Stimulated activated CD8-positive, alpha-beta memory T cell treated with anti-CD3 and anti-CD28 coated beads, Interleukin-4, amount 100 ng/mL, for 48 hours (primary cell): ENCODE measurements at regions not wholly inside any gene's neighbourhood (a gene's known extent, or its start where the extent isn't known, plus 50 kb on each side); places are given as distances from the start of the nearest gene placed in this dataset.

ENCODE experiments used
- DNase-seq: peaks from one replicate; pipeline ENCODE4 v3.0.0-alpha.2; 2020

DNA sequence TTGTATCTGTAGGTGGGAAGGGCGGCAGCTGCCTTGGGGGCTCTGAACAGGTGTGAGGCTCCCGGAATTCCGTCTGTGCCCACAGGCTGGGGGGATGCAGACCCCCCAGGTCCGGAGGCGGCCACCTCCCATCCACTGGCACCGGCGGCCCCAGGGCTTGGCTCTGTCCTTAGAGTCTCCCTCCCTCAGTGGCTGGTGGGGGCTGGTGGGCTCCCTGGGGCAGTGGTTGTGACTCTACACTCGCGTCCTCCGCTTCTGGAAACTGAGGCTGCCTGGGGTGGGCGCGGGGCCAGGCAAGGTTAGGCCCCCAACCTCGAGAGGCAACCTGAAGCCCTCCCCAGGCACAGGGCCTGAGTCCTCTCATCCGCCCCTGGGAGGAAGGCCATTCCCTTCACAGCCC, 1305.4 kb downstream of the BRD1 start:
- DNase-seq: no peak

DNA sequence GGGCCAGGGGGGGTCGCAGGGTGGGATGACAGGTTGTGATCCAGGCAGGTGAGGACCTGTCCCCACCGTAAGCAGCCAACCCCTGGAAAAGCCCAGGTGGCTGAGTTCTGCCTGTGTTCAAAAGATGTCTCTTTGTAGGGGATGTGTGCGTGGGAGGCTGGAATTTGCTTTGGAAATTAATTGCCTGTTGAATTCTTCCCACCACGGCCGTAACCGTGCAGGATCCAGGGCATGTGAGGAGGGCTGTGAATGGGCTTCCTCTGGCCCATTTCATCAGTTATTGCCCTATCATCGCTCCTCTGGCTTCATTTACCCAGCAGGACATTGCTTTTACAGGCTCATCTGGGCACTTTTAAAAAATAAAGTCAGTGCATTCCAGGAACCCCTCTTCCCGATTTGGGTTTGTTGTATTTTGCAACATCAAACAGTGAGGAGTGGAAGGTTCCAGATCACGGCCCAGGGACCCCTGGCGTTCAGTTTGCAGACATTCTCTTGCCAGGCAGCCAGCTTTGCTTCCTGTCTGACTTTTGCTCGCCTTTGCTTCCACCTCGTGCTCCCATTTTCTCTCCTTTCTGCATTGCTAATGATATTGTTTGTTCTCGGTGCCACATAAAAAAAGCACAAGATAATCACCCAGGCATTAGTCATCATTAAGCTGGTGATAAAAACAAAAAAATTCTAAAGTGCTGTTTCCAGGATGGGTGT, 1306.6 kb downstream of the BRD1 start:
- DNase-seq: no peak

DNA sequence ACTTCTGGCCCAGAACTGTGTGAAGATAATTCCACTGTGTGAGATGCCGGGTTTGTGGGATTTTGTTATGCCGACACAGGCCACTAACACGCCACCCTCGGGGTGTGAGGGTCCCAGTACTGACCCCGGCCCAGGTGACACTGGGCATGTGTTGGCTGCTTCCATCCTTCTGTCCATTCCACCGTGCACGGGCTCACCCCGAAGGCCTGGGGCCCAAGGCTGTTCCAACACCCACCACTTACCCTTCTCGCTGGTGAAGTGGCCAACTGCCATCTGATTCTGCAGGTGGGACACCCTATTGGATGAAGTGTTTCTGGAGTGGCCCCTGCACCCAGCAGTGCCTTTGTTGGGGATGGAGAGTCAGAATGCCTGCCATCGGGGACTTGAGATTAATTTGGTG, 1307.5 kb downstream of the BRD1 start:
- no peak for DNase-seq

DNA sequence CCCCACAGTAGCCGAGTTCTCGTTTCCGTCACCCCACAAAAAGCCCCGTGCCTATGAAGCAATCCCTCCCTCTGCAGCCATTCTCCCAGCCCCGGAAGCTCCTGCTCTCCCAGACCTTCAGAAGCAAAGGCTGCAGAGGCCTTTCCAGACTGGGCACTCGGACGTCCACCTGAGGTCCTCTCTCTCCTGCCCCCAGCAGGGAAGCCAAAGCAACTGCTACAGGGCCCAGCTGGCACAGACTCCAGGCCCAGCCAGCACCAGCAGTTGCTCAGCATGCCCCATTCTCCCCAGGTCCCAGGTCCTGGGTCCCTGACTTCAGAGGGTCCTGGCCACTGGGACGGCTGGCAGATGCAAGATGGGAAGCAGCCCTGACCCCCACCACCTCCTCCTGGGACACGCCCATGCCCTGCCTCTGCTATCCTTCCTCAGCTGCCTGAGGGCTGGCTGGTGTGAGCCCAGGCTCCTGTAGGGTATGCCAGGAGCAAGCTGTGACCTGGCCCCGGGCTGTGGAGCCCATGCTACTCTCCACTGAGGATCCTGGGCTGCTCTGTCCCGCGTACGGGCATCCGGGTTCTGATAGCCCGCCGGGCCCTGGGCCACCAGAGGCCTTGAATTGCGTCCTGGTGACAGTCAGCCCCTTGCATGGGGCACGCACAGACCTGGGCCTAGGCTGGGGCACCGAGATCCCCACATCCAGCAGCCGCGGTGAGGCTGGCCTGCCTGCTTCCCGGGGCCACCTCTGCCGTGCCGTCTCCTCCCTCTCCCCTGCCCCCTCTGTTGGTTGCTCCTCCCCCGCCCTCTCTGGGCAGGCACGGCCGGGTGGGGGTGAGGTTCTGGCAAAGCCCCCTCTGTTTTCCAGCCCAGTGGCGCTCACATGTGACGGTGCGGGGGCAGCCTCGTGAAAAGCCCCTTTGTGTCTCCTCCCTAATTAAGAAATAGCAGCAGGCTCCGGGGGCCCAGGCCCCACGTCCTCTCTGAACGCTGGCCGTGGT, 1310.3 kb downstream of the BRD1 start:
- DNase-seq: no peak

DNA sequence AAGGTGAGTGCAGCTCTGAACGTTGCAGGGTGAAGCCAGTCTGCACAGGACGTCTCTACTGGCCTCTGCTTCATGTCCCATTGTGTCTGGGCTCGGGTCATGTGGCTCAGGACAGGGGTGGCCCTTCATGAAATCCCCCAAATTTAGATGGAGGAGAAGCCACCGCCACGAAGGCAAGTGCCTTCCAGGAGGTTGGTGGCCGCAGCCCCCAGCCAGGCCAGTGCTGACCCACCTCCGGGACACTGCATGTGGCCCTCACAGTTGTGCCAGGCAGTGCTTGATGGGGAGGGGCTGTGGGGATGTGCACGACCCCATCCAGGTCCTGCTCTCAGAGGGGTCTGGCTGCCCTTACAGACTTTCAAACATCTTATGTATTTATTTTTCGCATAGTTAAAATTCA, 1311.1 kb downstream of the BRD1 start:
- no peak for DNase-seq

DNA sequence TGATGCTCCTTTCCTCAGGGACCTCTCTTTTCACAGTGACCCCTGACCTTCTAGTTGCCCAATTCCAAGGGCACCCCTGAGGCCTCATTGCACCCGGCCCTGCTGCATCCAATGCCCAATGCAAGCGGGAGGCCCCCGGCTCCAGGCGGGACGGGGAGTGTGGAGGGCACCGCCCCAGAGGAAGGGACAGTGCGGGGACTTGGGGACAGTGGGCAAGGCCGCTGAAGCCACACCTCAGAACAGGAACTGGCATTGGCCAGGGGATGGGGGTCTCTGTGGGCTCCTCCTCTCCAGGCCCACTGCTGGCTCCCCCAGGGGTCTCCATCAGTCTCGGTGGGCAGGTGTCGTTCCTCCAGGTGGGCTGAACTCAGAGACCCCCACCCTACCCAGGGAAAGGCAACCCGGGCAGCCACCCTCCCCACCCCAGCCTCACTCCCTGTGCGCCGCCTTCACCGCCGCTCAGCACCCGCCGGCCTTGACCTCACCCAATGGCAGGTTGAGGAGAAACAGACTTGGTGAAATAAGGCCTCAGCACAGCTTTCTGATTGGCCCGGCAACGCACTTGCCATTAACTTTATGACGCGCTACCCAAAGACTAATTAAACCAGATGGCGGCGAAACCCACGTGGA, 1312.0 kb downstream of the BRD1 start:
- no peak for DNase-seq

DNA sequence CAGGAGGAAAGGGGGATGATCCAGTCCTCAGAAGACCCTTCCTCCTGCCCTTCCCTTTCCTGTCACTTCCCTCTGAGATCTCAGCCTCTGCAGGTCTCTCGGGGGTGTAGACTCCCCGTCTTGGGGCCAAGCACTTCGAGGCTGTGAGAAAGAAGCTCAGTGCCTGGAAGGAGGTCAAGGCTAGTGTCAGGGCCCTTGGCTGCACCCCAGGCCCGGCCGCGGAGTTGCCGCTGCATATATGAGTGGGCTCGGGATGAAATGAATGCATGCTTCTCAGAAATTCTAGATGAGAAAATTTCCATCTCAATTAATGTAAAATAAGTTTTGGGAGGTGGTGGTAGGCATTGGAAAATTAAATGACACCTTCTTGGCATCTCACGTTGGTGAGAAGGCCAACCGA, 1313.7 kb downstream of the BRD1 start:
- no peak for DNase-seq

DNA sequence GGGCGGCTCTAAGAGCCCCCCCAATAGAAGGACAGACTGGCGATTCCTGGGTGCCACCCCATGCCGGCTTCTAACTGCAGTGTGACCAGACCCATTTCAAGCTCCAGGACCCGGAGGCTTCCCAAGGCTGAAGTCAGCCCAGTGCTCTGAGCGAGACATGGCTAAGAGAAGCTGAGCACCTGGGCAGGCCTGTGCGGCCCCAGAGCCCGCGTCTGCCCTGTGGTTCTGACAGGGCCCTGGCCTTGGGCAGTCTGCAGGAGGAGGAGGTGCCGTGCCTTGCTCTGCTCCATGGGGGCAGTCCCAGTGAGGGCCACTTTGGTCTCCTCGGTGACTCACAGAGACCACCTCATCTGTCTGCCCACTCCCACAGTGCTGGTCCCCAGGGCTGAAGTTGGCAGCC, 1314.2 kb downstream of the BRD1 start:
- DNase-seq: no peak

DNA sequence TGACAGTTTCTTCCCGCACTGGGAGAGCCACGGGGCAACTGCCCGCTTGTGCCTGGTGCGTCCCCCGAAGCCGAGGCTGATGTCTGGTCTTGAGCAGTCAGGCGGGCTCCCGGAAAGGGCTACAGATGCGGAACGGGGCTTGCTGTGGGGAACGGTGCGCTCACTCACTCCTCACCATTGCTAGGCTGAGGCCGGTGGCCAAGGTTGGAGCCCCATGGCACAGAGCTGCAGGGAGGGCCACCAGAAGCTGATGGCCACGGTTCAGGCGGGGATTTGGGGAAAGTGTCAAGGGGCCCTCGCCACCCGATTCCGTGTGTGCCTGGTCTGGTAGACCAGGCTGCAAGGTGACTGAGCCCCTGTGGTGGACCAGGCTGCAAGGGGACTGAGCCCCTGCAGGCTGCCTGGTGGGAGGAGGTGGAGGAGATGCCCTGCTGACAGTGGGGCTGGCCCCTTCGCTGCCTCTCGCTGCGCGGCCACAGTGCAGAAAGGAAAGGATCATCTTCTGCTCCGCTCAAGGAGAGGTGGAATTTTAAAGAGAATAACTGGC, 1315.8 kb downstream of the BRD1 start:
- DNase-seq: no peak

DNA sequence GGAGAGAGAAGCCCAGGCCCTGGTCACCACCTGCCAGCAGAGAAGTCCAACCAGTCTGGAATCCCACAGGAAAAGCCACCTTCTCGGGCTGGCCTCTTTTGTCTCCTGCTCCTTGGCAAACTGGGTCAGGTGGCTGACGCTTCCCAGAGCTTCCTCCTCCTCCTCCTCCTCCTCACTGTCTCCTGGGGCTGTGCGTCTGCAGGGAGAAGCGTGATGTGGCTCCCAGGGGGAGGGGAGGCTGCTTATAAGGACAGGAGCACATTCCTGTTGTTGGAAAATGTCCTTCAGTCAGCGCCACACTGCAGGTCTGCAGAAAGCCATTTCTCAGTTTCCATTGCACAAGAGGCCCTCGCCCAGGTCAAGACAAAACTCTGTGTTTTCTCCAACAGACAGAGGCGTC, 1316.5 kb downstream of the BRD1 start:
- DNase-seq: no peak

DNA sequence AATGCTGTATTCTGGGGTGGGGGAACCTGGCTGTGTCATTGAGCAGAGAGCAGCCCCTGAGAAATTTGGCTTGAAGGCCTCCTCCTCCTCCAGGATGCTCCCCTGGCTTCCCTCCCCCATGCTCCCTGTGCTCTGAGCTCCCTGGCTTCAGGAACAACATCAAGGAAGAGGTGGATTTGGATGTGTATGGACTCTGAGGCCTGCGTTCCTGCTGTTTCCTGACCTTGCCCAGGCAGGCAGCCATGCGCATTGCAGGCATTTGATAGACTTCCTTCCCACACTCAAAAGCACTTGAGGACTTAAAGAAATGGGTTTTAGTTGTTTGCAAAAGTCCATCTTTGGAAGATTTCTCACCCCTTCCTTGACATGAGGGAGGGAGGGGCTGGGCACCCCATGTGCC, 1317.1 kb downstream of the BRD1 start:
- DNase-seq: no peak

DNA sequence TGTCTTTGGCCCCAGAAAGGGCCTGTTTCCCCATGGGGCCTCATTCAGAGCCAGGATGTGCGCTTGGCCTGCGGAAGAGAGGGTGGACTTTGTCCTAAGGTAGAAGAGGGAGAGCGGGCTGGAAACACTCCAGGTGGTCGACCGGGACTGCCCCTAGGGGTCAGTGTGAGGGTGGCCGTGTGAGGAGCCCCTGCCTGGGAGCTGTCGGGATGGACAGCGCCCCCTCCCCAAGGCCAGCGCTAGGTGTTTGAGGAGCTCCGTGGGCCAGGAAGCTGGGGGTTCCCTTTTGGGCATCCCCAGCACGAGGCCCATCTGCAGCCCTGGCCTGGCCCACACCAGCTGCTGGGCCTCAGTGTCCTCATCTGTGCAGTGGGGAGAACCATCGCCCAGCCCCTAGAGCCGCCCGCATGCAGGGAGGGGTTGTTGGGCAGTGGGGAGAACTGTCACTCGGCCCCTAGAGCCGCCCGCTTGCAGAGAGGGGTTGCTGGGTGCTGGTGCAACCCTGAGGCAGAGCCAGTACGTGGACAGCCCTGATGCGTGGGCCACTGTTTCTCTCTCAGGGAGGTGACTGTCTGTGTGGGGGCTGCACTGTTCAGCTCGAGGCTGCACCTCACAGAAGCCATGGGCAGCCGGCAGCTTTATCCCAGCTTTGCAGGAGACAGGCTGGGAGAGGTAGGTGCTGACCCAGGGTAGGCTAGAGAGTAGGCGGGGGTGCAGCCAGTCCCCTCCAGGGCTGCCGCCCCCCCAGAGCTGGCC, 1319.9 kb downstream of the BRD1 start:
- DNase-seq: no peak

DNA sequence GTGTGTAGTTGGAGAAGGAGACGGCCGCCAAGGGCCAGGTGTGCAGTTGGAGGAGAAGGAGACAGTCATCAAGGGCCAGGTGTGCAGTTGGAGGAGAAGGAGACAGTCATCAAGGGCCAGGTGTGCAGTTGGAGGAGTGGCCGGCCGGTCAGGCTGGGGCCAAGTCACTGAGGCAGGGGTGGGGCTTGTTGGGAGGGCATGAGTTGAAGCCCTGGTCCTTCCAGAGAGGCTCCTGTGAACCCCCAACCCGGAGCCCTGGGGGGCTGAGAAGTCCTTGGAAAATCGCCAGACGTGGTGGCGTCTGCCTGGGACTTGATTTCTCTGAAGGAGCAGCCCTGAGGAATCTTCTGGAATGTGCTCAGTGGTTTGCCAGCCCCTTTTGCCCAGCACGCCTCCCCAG, 1320.5 kb downstream of the BRD1 start:
- DNase-seq: no peak

DNA sequence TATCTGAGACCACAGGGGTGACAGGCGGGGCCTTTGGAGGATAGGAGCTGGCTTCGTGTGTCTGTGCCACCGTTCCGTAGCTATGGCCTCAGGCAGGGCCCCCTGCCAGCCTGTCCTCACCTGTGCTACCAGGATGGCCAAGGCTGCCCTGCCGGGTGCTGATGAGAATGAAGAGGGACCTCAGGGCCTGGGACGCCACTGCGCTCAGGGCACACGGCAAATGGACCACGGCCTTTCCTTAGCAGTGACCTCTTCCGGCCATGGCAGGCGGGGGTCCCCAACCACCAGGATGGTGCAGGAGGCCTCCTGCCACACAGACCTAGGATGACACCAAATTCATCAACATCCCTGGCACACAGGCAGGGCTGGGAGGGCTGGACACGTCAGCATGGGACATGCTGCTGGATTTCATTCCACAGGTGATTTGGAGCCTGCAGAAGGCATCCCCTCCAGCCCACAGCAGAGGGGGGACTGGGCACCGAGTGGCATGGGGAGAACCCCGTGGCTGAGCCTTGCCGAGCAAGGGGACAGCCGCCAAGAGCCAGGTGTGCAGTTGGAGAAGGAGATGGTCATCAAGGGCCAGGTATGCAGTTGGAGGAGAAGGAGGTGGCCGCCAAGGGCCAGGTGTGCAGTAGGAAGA, 1321.0 kb downstream of the BRD1 start:
- DNase-seq: no peak

DNA sequence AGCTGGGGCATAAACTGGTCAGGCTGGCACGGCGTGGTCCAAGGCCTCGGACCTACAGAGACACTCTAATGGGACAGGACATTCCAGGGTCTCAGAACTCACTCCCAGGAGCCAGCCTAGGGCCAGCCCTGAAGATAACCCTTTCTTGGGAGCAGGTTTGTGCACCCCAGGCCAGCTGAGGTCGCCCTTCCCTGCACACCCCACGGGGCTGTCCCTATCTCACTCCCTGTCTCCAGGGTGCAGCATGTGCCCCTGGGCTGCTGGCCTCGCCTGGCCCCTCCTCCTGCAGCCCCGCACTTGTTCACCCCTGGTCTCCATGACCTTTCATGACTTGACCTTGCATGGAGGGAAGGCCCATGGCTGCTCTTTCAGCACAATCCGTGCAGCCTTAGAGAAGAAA, 1321.8 kb downstream of the BRD1 start:
- DNase-seq: no peak

DNA sequence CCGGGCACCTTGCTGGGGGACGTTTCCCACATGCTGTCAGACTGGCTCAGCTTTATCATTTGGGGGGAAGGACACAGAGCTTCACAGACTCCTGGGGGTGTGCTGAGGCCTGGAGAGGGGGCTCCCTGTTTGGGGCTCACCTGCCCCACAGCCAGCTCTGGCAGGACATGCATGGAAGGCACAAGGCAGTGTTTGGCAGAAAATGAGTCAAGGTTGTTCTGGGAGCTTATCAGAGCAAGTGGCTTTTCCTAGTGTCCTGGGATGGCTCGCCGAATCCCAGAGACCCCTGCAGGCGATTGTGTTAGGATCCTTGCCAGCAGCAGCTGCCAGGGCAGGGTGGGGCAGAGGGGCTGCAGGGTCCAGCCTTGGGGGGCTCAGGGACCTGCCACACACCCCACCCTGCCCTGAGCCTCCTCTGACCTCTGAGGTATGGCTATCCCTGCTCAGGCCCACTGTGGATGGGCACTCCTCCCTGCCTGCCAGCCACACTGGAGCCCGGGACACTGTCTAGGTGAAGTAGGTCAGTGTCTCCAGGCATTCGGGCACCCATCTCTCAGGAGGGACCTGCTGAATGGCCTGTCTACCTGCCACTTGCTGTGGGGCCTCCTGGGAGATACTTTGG, 1323.0 kb downstream of the BRD1 start:
- no peak for DNase-seq

DNA sequence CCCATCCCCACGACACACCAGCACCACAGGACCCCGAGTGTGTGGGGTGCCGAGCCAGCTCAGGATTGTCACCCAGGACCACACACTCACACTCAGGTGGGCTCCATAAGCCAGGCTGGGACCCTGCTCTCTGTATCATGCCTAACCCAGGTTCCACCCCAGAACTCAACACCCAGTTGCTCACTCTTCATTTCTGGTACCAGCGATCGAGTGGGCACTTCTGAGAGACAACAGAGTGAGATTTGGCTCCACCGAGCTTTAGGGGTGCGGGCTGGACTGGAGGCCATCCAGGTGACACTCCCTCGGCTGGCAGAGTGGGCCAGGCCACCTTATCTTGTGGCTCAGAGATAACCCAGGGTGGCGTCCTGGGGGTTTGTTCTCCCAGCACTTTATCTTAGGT, 1323.8 kb downstream of the BRD1 start:
- no peak for DNase-seq

DNA sequence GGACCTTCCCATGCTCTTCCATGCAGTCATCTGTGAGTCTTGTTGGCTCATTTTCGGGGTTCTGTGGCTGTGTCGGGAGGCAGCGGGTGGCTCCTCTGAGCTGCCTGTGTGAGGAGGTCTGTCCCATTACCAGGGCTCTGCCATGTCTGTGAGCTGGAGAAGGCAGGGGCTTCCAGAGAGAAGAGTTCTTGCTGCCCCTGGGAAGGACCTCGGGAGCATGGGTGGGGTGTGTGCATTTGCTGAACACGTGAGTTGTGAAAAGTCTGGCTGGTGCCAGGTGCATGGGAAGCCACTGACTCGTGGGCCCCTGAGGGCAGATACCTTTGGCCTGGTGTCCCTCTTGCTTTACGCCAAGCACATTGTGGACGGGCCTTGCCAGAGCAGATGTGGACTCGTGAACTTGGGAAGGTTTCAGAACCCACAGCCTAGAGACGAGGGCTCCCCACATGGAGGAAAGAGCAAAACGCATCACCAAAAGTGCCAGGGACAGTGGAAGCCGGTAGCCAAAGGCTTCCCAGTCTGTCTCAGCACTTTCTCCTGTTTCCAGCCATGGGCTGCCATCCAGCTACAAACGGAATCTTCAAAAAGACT, 1324.5 kb downstream of the BRD1 start:
- DNase-seq: no peak

DNA sequence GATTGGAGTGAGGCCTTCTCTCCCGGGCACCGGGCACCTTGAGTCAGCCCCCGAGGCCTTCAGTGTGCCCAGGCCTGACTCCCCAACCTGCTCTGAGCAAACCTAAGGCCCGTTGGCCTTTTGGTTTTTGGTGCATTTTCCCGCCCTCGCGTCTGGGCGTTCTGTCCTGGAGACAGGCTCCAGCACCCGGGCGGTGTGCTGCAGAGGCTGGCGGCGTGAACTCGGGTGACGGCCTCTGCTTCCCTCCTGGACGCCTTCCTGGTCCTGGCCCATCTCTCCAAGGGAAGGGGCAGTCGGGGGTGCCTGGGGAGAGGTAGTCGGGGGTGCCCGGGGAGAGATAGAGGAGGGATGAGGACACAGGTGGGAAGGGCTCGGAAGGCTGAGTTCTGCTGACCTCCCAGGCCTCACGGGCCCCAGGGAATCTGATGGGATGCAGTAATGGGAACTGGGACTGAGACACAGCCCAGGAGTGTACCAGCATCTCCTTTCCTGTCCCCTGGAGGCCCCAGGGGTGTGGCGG, 1326.4 kb downstream of the BRD1 start:
- no peak for DNase-seq

DNA sequence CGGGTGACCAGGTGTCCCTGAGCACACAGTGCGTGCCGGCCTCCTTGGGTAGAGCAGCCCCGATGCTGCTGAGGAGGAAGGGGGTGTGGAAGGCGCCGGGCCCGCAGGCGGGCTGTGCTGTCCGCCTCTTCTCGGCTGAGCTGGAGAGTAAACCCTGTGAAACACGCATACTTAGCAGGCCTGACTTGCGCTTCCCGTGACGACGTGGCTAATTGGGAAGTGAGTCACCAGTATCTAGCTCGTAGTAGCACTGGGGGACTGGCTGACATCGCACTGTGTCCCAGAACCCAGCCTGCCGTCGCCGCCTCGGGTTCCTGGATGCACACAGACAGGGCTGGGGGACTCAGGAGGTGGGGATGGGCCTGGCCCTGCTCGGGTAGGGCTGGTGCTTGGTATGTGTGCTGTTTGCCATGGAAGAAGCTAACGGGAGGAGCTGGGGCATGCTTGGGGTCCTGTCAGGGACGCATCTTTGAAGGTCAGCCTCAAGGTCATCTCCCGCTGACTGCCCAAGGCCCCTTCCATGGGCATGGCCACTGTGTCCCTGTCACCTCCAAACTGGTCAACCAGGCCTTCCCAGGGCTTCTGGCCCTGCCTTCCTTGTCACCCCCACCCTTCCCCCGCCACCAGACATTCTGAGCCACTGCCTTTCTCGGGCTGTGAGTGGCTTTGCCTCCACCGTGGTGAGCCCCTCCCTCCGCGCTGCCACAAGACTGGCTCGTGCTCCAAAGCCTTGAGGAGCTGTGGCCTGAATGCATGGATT, 1327.0 kb downstream of the BRD1 start:
- no peak for DNase-seq
